GM21367 (cell line): ENCODE measurements at regions not wholly inside any gene's neighbourhood (a gene's known extent, or its start where the extent isn't known, plus 50 kb on each side); places are given as distances from the start of the nearest gene placed in this dataset.
"Not testable (repeated sequence)": the region's sequence is repeated elsewhere in the genome, so short reads cannot be mapped to it uniquely, and the experiment has no call there.

Experiments
- ATAC-seq: cut with Tn5 transposase; IDR thresholded peaks from one replicate; pipeline ENCODE4 v1.9.1; 2021; ENCODE audit not compliant: unreplicated experiment

DNA sequence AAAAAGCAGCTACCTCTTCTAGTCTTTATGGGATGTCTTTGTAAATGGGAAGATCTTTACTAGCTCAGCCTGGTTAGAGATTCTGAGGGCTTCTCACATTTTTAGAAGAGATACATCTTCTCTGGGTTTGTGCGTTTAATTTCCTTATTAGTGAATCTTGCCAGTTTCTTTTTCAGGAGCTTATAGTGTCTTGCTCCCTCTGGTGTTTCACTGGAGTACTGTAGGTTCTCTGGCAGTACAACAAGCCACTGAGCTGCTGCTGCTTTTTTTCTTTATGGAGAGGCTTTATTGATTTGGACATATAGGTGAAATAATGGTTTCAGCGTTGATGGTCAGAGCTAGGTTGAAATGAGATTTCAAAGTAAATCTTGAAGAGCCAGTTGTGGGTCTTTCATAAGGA lies 82.9 kb downstream of the LAS1L start:
- ATAC-seq = peak; percentile 60

GRCh38 chrX:65420154-65420553 lies 114.4 kb downstream of the LAS1L start:
- ATAC-seq = no peak

DNA sequence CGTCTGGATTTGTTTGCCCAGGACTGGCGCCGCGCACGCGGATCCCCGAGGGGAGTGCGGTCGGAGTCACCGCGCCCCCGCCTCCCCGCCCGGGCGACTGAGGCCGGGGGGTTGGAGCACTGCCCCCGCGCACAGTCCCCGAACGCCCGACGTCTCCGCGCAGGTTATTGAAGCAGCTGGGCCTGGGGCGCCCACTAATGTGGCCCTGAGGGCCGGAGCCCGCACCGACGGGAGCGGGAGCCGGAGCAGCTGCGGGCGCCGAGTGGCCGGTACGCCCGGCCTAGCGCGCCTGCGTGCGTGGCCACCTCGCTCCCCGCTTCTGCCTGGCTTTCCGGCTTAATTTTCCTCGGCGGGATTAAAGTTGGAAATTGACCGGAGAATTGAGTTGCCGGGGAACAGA lies 126.9 kb downstream of the LAS1L start:
- not testable (repeated sequence) for ATAC-seq

DNA sequence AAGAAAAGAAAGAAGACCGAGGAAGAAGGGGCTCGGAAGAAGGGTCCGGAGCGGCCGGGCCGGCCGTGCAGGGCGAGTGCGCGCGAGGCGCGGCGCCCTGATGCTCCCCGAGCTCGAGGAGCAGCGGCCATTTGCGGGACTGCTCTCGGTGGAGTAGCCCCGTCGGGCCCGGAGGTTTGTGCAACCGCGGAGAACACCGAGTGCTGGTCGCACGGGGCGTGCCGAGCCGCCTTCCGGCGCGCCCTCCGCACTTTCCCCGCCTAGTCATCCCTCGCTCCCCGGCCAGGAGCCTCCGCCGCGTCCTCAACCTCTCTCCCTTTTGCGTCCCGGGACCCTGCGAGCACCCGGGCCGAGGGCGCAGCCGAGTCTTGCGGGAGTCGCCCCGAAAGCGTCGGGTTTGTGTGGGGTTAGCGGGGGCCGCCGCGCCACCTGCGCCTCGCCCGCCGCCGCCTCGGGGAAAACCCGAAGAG lies 127.4 kb downstream of the LAS1L start:
- no peak for ATAC-seq

DNA sequence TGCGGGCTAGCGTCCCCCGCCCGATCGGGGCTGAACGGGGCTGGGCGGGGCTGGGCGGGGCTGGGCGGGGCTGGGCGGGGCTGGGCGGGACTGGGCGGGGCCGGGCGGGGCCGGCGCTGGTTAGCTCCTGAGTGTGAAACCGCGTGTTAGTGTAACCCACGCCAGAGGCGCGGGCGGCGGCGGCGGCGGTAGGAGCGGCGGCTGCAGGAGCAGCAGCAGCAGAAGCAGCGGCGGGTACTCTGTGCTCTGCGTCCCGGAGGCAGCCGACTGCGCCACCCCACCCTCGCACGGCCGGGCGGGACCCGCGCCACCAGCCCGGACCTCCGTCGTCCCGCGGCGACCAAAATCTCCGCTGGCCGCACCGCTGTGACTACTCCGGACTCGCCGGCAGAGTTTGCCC lies 128.1 kb downstream of the LAS1L start:
- ATAC-seq = no peak

DNA sequence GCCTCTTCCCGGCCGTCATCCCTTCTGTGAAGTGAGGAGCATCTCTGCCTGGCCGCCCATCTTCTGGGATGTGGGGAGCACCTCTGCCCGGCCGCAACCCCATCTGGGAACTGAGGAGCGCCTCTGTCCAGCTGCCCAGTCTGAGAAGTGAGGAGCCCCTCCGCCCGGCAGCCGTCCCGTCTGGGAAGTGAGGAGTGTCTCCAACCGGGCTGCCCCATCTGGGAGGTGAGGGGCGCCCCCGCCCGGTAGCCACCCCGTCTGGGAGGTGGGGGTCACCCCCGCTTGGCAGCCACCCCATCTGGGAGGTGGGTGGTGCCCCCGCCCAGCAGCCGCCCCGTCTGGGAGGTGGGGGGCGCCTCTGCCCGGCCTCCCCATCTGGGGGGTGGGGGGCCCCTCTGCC lies 142.3 kb downstream of the LAS1L start:
- ATAC-seq = no peak

- ATAC-seq = not testable (repeated sequence)
These were observed 145.5 kb downstream of the LAS1L start for GRCh38 chrX:65389120-65389519.
